ENCODE measurements at regions not wholly inside any gene's neighbourhood (a gene's known extent, or its start where the extent isn't known, plus 50 kb on each side); places are given as distances from the start of the nearest gene placed in this dataset.

DNA sequence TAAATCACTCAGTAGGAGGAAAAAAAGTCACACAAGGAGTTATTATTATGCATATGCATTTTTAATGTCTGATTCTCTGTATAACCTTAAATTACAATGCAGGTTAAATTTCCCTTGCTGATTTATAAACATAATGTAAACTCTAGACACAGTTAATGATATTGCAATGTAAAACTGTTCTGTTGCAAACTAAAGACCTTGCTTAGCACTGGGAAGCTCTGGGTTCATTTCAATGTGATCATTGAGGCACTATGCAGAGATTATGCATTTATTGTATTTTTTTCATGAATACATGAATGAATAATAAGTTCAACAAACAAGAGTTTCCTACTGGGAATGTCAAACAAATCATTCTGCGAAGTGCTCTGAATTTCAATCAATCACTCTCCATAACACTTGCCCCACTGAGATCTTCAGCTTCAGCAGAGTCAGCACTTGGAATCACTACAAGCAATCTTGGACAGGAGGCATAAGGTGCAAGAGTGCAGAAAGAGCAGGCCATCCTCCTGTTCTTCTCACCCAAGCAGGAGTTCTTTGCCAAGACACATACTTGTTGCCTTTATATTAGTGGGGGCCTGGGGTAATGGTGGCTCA is 232.1 kb downstream of the CSNK1G3 start:
- TF ChIP-seq, protein P1, sequence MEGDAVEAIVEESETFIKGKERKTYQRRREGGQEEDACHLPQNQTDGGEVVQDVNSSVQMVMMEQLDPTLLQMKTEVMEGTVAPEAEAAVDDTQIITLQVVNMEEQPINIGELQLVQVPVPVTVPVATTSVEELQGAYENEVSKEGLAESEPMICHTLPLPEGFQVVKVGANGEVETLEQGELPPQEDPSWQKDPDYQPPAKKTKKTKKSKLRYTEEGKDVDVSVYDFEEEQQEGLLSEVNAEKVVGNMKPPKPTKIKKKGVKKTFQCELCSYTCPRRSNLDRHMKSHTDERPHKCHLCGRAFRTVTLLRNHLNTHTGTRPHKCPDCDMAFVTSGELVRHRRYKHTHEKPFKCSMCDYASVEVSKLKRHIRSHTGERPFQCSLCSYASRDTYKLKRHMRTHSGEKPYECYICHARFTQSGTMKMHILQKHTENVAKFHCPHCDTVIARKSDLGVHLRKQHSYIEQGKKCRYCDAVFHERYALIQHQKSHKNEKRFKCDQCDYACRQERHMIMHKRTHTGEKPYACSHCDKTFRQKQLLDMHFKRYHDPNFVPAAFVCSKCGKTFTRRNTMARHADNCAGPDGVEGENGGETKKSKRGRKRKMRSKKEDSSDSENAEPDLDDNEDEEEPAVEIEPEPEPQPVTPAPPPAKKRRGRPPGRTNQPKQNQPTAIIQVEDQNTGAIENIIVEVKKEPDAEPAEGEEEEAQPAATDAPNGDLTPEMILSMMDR (conservative IDR thresholded peaks at IDR 0.05; ENCODE audit: low read depth, low read length): no peak
- Histone ChIP-seq H2AFZ (ENCODE audit: low read depth) (no peak overlapping the region), H3K27ac (no peak overlapping the region), H3K4me1 (ENCODE audit: low read depth, poor library complexity, severe bottlenecking) (peaks cover 9% of the 10 kb centered on the region), H3K27me3 (ENCODE audit: insufficient read depth, low read depth) (no peaks in the 10 kb centered on the region), H3K9ac (no peak overlapping the region), H4K20me1 (ENCODE audit: insufficient read depth) (no peaks in the 10 kb centered on the region), H3K79me2 (ENCODE audit: insufficient read depth, low read depth) (no peaks in the 10 kb centered on the region), H3K36me3 (ENCODE audit: insufficient read depth) (no peaks in the 10 kb centered on the region), H3K4me3 (IDR thresholded peaks at IDR 0.05; ENCODE audit: insufficient read depth, low read depth, low read length) (no peak overlapping the region), H3K4me2 (no peak overlapping the region)

DNA sequence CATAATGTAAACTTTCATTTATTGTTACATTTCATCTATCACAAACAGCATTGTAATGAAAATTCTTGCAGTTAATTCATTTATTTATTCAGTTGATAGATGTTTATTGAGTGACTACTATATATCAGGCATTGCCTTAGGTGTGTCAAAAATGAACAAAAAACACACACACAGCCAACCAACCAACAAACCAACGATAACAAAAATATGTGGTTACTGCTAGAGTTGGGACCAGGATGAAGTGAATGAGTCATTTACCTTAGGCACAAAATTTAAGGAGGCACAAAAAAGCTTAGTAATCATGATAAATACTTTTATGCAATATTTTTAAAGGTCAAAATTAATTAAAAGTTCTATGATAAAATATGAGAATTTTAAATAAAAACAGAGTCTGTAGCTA is 223.4 kb downstream of the CSNK1G3 start:
- H3K36me3 ChIP-seq (ENCODE audit: insufficient read depth): no peaks in the 10 kb centered on the region
- TF ChIP-seq, protein P1 (conservative IDR thresholded peaks at IDR 0.05; ENCODE audit: low read depth, low read length): no peak
- H4K20me1 ChIP-seq (ENCODE audit: insufficient read depth): no peaks in the 10 kb centered on the region
- H3K27ac ChIP-seq: no peak overlapping the region
- H3K9ac ChIP-seq: no peak overlapping the region
- H3K79me2 ChIP-seq (ENCODE audit: insufficient read depth, low read depth): no peaks in the 10 kb centered on the region
- no peak overlapping the region for H3K4me2 ChIP-seq
- no peaks in the 10 kb centered on the region for H3K4me1 ChIP-seq (ENCODE audit: low read depth, poor library complexity, severe bottlenecking)
- no peak overlapping the region for H2AFZ ChIP-seq (ENCODE audit: low read depth)
- no peaks in the 10 kb centered on the region for H3K27me3 ChIP-seq (ENCODE audit: insufficient read depth, low read depth)
- no peak overlapping the region for H3K4me3 ChIP-seq (IDR thresholded peaks at IDR 0.05; ENCODE audit: insufficient read depth, low read depth, low read length)

DNA sequence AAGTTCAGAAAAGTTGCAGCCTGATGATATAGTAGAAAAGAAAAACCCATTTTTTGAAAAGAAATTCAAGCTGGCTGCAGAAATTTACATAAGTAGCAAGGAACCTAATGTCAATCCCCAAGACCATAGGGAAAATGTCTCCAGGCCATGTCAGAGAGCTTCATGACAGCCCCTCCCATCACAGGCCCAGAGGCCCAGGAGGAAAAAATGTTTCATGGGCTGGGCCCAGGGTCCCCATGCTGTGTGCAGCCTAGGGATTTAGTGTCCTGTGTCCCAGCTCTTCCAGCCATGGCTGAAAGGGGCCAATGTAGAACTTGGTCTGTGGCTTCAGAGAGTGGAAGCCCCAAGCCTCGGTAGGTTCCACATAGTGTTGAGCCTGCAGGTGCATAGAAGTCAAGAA is 220.3 kb downstream of the CSNK1G3 start:
- H3K79me2 ChIP-seq (ENCODE audit: insufficient read depth, low read depth): no peaks in the 10 kb centered on the region
- H3K4me3 ChIP-seq (IDR thresholded peaks at IDR 0.05; ENCODE audit: insufficient read depth, low read depth, low read length): no peak overlapping the region
- no peaks in the 10 kb centered on the region for H3K27me3 ChIP-seq (ENCODE audit: insufficient read depth, low read depth)
- TF ChIP-seq, protein P1 (conservative IDR thresholded peaks at IDR 0.05; ENCODE audit: low read depth, low read length): no peak
- no peaks in the 10 kb centered on the region for H3K36me3 ChIP-seq (ENCODE audit: insufficient read depth)
- H4K20me1 ChIP-seq (ENCODE audit: insufficient read depth): no peaks in the 10 kb centered on the region
- no peak overlapping the region for H3K4me2 ChIP-seq
- H3K27ac ChIP-seq: no peak overlapping the region
- H3K4me1 ChIP-seq (ENCODE audit: low read depth, poor library complexity, severe bottlenecking): no peaks in the 10 kb centered on the region
- H3K9ac ChIP-seq: no peak overlapping the region
- H2AFZ ChIP-seq (ENCODE audit: low read depth): no peak overlapping the region

DNA sequence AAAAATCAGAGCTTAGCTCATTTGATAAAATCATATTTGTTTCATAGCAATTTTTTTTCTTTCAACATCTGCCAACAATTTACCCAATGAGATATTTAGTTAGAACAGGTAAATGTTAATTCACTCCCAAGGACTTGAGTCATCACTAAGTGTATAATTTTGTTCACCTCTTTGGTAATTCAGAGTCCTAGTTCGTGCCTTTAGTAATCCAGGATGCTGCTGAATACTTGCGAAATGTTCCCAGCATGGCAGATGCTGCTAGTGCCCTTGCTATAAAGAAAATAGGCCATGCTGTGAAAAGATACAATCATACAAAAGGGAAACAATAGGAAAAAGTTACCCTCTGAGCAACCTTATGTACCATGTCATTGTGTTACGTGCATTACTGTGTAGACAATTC is 210.5 kb downstream of the CSNK1G3 start:
- no peak overlapping the region for H3K4me2 ChIP-seq
- H3K9ac ChIP-seq: no peak overlapping the region
- no peaks in the 10 kb centered on the region for H3K36me3 ChIP-seq (ENCODE audit: insufficient read depth)
- no peaks in the 10 kb centered on the region for H3K4me1 ChIP-seq (ENCODE audit: low read depth, poor library complexity, severe bottlenecking)
- no peak overlapping the region for H2AFZ ChIP-seq (ENCODE audit: low read depth)
- TF ChIP-seq, protein P1 (conservative IDR thresholded peaks at IDR 0.05; ENCODE audit: low read depth, low read length): no peak
- H3K79me2 ChIP-seq (ENCODE audit: insufficient read depth, low read depth): no peaks in the 10 kb centered on the region
- no peak overlapping the region for H3K4me3 ChIP-seq (IDR thresholded peaks at IDR 0.05; ENCODE audit: insufficient read depth, low read depth, low read length)
- H4K20me1 ChIP-seq (ENCODE audit: insufficient read depth): no peaks in the 10 kb centered on the region
- H3K27ac ChIP-seq: no peak overlapping the region
- H3K27me3 ChIP-seq (ENCODE audit: insufficient read depth, low read depth): no peaks in the 10 kb centered on the region
